Omental fat pad (tissue), 3 donors: ENCODE measurements at regions not wholly inside any gene's neighbourhood (a gene's known extent, or its start where the extent isn't known, plus 50 kb on each side); places are given as distances from the start of the nearest gene placed in this dataset.

ENCODE experiments used
- ATAC-seq: fragments of 150-250 bp; one replicate; pipeline ENCODE4 v1.9.1; 2016; ENCODE audit warnings: mild to moderate bottlenecking, moderate library complexity; ENCODE audit not compliant: low FRiP score
- DNase-seq: peaks from one replicate; pipeline ENCODE4 v3.0.0-alpha.2; 2019; ENCODE audit warnings: low spot score
- TF ChIP-seq, protein P1 (sequence below), 3 donors: fragments of 450-650 bp; IDR thresholded peaks; one replicate each; pipeline ENCODE4 v1.5.1; 2016 to 2017; ENCODE audit warnings: antibody characterized with exemption in 3 of 3, mild to moderate bottlenecking in 3 of 3, moderate library complexity in 2 of 3

DNA sequence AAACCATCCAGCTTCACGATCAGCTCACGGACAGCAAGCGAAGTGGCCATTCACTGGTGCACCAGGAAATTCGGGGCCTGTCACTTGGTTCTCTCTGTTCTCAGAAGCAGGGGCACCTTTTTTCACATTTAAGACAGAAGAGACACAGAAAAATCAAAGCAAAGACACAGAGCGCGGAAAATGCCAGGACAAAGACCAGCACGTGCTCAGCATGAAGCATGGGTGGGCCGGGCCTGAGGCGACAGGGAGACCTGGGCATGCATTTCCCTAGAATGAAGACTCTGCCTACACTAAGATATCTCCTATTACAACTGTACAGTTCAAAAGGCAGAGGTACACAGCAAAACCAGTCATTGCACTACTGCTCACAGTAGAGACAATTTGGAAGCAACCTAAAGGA lies 117.4 kb upstream of the ID2 start:
- DNase-seq (no peak), ATAC-seq (no peak)
- TF ChIP-seq, protein P1, sequence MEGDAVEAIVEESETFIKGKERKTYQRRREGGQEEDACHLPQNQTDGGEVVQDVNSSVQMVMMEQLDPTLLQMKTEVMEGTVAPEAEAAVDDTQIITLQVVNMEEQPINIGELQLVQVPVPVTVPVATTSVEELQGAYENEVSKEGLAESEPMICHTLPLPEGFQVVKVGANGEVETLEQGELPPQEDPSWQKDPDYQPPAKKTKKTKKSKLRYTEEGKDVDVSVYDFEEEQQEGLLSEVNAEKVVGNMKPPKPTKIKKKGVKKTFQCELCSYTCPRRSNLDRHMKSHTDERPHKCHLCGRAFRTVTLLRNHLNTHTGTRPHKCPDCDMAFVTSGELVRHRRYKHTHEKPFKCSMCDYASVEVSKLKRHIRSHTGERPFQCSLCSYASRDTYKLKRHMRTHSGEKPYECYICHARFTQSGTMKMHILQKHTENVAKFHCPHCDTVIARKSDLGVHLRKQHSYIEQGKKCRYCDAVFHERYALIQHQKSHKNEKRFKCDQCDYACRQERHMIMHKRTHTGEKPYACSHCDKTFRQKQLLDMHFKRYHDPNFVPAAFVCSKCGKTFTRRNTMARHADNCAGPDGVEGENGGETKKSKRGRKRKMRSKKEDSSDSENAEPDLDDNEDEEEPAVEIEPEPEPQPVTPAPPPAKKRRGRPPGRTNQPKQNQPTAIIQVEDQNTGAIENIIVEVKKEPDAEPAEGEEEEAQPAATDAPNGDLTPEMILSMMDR (IDR thresholded peaks at IDR 0.05): no peak

DNA sequence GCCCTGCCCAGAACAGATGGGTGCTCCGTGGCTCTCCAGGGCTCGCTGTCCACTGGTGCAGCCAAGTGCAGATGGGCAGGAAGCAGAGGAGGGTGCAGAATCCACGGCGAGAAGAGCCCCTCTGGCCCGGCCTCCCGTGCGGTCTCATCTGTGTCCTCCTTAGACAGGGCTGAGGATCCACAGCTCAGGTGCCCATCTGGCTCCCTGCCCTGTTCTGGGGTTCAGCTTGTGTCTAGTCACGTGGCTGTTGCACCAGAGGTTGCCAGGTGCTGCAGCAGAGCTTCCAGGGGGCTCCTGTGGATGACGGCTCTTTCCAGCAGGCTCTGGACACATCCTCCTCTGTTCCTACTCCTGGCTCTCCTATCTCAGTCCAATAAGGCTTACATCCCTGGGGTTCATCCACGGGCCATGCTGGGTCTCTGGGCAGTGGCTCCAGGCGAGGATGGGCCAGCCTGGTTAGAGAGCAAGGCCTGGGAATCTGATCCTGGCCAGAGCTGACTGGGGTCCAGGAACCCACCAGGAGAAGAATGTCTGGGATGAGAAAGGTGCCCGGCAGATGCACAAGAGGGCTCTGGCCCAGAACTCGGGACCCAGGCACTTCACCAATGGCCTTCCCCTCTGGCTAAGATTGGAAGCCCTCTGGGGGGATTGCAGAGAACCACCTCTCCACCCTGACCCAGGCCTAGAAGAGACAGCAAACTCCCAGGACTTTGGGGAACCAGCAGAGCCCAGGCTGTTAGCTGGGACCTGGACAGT lies 116.3 kb upstream of the ID2 start:
- DNase-seq: no peak
- TF ChIP-seq, protein P1 (IDR thresholded peaks at IDR 0.05): no peak
- no peak for ATAC-seq

DNA sequence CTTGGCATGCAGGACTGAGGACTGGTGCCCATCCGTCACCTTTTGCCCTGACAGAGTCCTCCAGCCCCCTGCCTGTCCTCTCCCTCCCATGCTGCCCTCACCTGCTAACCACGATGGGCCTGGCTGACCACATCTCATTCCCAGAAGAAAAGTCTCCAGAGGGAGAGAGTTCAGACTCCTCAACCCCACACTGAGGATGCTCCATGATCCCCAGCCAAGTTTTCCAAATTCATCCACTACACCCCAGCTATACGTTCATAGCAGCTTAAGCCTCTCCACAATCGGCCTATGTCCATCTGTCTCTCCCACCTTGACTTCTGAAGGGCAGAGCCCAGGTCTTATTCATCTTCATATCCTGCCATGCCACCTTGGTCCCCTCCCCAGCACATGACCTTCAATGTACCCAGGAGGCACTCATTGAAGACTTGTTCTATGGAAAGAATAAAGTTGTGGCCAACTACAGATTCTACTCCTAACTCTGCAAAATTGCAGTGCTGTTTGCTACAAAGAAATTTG lies 115.6 kb upstream of the ID2 start:
- ATAC-seq: no peak
- TF ChIP-seq, protein P1 (IDR thresholded peaks at IDR 0.05): no peak

DNA sequence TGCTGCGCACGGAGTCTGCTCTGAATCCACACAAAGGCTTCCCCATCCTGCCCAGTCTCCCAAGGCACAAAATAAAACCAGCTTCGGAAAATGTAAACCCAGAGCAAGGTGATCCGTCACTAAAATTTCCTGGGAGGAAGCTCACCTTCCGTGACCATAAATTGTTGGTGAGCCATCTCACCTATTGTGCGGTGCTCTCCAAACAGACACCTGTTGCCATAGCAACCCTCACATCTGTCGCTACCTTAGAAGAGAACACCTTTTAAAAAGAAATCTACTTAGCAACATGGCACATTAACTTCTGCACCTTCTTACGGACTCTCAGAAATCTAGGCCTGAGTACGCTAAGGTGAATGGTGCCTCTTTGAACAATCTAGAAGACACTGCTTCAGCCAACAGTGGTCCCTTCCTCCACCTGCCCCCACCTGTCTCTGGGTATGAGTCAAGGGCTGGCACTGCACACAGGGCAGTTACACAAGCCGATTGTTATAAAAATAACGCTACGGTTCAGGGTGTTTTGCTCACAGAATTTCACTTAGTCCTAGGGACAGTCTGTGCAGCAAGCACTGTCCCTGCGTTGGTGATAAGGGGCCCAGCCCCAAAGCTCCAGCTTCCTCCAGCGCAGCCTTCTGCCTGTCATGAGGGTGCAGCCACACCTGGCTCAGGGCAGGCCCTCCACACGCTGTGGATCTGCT lies 114.9 kb upstream of the ID2 start:
- DNase-seq: no peak
- ATAC-seq: no peak
- TF ChIP-seq, protein P1 (IDR thresholded peaks at IDR 0.05): no peak

More for the DNA sequence above, 115.6 kb upstream of the ID2 start:
- DNase-seq: no peak

DNA sequence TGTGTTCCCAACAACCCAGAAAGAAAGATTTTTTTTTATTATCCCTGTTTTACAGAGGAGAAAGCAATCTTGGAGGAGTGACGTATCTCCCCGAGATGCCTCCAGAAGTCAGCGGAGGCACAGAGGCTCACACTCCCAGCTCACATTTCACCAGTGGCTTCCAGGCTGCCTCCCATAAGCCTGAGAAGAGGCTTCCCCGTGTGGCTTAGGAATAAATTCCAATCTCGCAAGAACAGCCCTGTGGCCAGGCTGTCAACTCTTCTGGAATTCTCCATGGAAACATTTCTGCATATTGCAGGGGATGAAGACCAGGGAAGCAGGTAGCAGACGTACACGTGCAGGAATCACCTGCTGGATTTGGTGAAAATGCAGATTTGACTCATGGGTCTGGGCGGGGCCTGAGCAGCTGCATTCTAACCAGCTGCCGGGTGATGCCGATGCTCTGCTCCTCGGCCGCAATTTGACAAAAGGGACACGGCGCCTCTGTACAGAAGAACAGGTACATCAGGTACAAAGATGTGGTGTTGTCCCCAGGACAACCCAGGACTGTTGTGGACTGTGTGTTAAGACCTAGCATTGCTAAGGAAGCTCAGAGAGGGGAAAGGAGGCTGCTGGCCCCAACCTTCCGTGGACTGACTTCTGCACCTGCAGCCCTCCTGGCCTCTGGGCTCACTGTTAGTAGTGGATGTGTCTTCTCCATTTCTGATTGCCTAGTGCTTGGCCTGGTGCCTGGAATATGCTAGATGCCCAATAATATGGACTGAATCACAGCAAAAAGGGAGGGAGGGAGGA lies 114.2 kb upstream of the ID2 start:
- ATAC-seq: no peak
- no peak for DNase-seq
- TF ChIP-seq, protein P1 (IDR thresholded peaks at IDR 0.05): no peak

DNA sequence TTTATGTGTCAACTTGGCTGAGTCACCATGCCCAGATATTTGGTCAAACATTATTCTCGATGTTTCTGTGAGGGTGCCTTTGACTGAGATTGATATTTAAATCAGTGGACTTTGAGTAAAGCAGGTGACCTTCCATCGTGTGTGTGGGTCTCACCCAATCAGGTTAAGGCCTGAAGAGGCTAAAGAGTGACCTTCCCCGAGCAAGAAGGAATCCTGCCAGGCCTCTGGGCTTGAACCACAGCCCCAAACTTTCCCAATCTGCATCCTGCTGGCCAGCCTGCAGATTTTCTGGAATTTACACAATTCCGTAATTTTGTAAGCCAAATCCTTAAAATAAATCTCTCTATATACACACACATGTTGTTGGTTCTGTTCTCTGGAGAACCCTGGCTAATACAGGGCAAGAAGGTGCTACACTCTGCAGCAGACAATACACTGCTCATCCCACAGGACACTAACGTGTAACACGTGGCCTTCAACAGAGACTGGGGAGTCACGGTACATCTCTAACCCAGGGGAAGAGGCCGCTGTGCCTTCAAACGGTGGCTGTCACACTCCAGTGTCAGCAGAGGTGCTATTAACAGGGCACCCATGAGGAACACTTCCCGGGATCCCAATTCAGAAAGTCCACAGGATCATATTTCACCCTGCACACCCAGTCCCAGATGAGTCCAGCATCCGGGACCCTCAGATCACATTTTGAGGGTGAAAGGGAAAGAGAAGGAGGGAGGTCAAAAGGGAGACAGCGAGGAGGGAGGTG lies 113.1 kb upstream of the ID2 start:
- ATAC-seq (no peak), DNase-seq (no peak)
- TF ChIP-seq, protein P1 (IDR thresholded peaks at IDR 0.05): no peak
